Stimulated activated CD8-positive, alpha-beta memory T cell treated with anti-CD3 and anti-CD28 coated beads, Interleukin-12 subunit alpha, Interleukin-12 subunit beta, amount 100 ng/mL, for 4 hours (primary cell): ENCODE measurements at regions not wholly inside any gene's neighbourhood (a gene's known extent, or its start where the extent isn't known, plus 50 kb on each side); places are given as distances from the start of the nearest gene placed in this dataset.

Source experiments
- DNase-seq: peaks from one replicate; pipeline ENCODE4 v3.0.0-alpha.2; 2020; ENCODE audit warnings: low read depth

DNA sequence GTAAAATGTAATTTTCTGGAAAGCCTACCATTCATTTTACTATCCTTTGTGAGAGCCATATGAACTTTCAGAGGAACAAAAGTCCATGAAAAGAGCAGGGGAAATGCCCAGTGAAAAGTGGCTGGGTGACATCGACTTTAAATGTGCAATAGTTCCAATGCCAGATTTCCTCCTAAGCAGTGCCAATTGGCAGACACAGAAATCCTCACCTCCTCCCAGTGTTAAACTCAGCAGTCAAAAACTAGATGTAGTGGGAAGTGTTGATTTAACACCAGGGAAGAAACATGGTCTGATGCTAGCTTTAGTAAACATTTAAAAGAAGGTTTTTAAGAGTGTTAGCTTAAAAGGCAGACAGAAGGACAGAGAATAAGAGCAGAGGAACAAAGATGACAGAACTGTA, 2055.2 kb downstream of the MAT2B start:
- DNase-seq = no peak

DNA sequence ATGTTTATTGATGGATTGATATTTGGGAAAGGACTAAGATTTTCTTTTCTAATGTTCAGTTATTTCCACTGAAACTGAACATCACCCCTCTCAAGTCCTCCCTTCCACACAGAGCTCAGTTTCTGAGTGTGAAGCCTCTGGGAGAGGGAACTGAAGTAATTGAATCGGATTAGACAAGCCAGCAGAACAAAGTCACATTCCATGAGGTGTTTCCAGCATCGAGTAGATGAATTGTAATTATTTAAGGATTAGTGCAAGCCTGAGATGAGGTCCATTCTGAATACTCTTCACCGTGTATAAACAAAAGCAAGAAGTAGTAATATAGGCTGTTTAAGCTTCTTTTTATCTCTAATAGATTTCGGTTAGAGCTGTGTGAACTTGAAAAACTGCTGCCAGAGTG, 2060.5 kb downstream of the MAT2B start:
- no peak for DNase-seq

DNA sequence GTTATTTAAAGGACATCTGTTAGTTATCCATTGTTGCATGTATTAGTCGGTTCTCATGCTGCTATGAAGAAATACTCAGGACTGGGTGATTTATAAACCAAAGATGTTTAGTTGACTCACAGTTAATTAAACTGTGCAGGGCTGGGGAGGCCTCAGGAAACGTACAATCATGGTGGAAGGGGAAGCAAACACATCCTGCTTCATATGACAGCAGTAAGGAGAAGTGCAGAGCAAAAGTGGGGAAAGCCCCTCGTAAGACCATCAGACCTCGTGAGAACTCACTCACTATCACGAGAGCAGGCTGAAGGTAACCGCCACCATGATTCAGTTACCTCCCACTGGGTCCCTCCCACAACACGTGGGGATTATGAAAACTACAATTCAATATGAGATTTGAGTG, 2064.1 kb downstream of the MAT2B start:
- no peak for DNase-seq

DNA sequence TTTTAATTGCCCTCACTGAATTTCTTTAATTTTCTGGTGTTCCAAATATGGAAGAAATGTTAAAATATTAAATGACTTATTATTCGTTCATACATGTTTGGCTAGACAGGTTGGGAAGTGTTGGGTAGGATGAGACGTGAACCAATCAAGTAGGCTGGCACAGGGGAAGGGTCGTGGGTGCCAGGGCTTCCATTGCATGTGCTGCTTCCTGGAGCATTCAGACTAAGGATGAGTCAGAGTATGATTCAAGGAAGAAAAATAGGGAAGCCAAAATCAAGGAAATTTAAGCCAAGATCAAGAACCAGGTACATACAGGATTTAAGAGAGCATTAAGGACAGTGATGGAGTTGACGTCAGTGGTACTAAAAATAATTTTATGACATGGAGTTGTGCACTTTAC, 2068.0 kb downstream of the MAT2B start:
- no peak for DNase-seq

DNA sequence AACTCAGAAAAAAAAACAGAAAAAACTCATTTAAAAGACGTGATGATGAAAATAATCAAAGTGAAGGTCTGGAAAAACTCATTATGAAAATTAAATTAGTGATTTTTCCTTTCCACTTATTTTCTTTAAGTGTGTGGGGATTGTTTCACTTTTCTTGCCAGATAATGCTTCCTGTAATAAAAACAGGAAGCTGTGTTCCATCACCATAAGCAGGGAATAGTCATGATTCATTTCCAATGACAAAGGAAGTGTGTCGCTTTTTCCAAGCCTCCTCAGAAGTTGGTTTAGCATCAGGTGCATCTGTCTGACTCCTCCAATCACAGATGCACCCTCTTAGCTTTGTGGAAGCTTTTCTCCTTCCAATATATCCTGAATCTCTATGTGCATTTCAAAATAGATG, 2068.7 kb downstream of the MAT2B start:
- no peak for DNase-seq

DNA sequence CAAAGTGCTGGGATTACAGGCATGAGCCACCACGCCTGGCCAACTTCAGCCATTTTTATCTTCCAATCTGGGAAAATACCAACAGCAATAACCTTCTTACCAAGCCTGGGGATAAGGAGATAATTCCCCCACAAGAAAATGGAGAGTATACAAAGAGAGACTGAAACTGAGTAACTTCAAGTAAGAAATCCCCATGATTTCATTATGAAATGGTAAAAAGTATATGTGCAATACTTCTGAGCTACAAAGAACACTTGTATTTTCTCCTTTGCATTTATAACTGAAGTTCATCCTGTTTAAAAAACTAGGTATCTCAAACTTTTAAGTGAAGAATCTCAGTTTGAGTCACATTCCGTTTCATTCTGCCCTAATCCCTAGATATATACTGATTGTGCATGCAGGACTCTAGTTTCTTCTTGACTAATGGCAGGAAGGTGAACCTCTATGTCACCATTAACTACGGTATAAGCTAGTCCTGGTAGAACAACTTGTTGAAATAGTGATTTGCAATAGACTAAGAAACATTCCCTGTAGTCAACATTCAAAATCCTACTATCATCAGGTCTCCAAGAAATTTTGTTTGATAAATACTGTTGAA, 2071.4 kb downstream of the MAT2B start:
- DNase-seq = no peak

DNA sequence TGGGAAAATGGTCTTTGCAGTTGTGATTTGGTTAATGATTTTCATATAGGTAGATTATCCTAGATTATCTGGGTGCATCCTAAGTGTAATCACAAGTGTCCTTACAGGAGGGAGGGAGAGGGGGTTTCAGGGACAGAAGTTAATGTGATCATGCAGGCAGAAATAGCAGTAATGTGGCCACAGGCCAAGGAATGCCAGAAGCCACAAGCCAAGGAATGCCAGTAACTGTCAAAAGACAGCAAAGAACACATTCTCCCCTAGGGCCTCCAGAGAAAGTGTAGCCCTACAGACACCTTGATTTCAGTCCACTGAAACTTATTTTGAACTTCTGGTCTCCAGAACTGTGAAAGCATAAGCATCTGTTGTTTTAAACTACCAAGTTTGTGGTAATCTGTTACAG, 2074.5 kb downstream of the MAT2B start:
- no peak for DNase-seq

DNA sequence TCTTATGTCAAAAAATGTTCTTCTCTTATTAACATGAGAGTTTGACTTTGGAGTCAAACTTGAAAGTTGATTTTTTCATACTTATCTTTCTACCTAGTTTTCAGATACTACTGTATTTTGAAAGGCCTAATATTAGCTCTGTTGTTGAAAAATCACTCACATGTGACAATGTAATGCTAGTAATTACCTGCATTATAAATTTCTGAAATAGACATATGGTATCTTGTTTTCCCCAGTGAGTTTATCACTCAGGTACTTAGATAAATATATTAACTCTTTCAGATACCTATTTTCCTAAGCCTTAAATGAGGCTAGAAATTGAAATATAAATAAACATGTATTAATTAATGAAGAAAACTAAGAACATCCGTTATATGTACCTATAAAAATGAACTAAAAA, 2089.3 kb downstream of the MAT2B start:
- DNase-seq = no peak

DNA sequence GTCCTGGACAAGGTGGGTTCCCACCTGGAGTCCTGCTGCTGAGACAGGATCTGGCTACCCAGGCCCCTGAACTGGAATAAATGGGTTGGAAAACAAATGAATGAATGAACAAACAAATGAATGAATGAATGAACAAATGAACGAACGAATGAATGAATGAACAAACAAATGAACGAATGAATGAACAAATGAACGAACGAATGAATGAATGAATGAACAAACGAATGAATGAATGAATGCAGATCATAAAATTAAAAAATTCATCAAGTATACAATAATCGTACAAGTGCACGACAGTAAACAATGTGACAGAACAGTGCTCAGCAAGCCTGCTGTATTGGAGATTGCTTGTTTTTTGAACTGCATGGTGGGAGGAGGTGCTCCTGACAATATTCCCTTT, 2097.1 kb downstream of the MAT2B start:
- no peak for DNase-seq

DNA sequence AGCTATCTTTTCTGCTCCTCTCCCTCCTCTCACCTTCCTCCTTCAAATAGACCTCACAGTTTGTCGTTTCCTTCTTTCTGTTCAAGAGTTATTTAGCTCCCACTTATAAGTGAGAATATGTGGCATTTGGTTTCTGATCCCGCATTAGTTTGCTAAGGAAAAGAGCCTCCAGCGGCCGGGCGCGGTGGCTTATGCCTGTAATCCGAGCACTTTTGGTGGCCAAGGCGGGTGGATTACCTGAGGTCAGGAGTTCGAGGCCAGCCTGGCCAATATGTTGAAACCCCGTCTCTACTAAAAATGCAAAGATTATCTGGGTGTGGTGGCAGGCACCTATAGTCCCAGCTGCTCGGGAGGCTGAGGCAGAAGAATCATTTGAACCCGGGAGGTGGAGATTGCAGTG, 2101.6 kb downstream of the MAT2B start:
- DNase-seq = no peak

DNA sequence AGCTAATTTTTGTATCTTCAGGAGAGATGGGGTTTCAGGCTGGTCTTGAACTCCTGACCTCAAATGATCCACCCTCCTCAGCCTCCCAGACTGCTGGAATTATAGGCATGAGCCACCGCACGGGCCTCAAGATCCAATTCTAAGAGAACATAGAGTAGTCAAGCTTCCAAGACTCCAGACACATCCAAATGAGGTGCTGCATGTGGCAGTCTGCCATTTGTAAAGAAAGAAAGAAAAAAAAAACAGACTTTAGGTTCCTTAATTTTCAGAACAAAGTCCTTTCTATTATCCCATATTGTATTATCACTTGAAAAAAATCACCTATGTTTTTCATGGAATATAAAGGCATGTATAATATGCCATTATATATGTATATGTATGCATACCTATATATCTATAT, 2104.5 kb downstream of the MAT2B start:
- no peak for DNase-seq

DNA sequence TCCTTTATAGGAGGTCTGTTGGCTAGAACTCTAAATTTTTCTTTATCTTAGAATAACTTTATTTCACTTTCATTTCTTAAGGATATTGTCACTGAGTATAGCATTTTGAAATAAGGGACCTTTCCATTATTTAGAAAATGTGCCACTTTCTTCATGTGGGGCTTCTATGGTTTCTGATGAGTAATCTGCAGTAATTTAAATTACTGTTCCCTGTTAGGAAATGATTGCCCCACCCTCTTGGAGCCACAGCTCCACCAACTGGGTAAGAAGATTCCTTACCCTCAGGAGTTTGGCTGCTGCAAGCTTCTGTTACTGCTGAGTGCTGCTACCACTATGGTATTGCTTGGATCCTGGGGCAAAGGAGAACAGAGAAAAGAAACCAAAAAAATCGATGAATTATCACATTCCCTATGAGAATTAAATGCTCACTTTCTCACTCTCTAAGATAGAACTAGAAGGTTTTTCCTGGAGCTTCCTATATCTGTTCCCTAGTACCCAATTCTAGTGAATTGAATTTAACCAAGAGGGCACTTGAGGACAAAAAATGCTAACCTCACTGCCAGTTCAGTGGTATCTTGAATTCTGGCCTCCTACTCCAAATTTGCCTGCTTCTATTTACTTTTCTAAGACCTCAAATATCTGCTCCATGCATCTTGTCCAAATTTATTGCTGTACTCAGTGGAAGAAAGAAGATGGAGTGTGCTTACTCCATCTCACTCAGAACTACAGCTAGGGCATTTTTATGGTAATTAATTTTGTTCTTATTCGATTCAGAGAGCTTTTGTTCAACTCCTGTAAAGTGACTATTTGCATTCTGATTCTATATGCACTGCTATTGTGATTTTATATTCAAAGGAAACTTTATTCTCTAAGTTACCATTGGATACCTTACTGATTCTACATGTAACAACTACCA, 2111.3 kb downstream of the MAT2B start:
- no peak for DNase-seq

DNA sequence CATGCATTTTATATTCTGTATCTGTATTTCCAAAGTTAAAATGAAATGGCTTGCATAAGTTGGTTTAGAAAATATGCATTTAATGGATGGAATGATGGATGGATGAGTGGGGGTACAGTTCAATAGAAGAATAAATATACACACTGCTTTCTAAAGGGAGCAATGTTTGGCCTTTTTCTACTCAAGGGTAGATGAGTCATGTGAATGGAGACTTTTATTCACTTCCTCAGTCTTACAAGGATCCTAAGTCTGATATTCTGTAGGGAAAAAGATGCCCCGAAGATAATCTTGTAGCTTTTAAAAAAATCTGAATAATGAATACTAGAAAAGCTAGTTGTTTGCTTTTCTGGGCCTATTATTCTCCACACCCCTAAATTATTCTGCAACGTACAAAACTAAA, 2112.1 kb downstream of the MAT2B start:
- no peak for DNase-seq

DNA sequence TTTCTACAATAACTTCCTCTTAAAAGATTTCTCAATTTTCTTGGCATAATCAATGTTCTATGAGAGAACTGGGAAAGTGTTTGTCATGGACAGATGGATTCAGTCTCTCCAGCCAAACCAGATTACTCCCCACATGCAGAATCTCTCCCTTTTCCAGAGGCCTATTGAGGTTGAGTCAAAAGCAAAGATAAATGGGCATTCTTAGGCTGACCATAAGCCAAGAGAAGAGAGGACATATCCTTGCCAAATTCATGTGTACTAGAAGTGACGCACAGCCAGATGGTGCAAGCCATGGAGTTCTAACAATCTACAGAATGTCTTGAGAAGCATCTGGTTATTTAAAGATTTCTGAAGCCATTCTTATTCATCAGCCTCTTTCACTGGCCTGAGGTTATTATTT, 2115.0 kb downstream of the MAT2B start:
- DNase-seq = no peak

DNA sequence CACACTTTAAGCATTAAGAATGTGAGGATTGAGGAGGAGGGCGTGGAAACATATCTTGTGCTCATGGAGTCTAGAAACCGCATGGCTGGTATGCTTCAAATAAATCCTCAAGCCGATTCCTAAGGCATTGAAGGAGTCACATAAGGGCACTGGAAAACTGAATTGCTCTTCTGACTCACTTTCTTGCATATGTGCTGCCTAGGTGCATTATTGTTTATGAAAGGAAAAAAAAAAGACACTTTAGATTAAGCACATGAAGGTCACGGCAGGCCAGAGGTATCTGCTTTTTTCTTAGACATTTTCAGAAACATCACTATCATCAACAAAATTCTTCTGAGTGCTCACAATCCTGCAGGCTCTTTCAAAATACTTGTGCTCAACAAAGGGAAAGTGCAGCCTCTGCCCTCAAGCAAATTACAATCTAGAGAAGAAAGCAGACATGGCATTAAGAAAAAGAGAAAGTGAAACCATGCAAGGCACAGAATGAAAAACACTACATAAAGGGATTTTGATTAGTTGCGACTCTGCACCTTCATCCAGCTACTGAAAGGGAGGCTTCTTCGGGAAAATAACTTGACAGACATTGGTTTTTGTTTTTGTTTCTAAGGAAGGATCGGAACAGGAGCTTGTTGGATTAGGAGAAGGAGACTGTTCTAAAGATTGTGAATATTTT, 2117.6 kb downstream of the MAT2B start:
- no peak for DNase-seq

DNA sequence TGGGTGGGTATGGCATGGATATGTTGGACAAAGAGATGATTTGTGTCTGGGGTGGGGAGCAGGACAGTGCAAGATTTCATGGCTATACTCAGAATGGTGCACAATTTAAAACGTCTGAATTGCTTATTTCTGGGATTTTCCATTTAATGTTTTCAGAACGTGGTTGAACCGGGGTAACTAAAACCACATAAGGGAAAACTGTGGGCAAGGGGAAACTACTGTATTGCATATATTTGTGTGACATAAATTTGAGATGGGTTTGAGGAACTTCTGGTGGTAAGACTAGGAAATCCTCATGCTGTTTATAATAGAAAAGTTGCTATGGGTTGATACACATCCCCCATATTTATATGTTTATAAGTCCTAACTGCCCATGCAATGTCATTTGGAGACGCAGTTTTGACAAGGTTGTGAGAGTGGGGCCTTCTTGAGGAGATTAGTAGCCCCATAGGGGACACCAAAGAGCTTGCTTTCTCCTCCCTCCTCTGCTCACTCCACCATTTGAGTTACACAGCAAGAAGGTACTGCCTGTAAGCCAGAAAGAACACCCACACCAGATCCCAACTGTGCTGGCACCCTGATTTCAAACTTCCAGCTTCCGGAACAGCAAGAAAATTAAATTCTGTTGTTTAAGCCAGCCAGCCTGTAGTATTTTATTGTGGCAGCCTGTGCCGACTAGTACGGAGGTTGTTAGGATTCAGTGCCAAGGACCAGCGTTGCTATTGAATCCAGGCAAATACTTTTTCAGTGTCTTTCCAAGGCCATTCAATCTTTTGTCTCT, 2118.9 kb downstream of the MAT2B start:
- no peak for DNase-seq

DNA sequence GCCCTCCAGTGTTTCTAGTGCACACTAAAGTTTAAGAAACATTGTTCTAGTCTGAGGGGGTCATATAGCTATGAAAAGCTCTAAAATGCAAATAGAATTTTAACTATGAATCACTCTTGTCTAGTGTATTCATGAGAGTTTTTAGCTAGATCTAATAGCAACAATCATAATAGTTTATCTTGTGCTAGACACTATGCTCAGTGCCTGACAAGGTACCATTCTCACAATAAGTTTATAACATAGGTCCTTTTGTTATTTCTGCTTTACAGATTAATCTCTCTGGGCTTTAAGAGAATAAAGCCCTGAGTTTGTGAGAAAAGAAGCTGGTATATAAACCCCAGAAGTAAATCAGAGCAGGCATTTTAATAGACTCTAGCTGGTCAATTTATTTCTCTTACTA, 2120.7 kb downstream of the MAT2B start:
- DNase-seq = no peak

DNA sequence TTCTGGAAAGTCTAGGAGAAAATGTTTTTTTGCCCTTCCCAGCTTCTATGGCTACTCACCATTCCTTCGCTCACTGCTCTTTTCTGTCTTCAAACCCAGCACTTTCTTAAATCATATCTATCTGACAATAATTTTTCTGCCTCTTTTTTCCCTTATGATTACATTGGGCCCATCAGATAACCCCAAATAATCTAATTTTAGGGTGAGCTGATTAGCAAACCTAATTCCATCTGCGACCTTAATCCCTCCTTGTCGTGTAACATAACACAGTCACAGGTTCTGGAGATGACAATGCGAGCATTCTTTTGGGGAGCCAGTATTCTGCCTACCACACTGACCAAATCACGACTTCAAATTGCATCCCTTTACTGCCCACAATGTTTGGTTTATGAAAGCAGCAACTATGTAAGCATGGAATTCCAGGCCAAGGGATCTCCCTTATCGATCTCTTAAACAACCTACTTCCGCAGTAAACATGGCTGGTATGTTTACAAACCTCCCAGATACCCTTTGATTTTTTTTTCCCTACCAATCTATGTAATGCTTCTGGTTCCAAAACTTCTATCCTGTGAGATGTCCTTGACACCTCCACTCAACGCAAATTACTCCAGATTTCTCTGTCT, 2122.2 kb downstream of the MAT2B start:
- no peak for DNase-seq

DNA sequence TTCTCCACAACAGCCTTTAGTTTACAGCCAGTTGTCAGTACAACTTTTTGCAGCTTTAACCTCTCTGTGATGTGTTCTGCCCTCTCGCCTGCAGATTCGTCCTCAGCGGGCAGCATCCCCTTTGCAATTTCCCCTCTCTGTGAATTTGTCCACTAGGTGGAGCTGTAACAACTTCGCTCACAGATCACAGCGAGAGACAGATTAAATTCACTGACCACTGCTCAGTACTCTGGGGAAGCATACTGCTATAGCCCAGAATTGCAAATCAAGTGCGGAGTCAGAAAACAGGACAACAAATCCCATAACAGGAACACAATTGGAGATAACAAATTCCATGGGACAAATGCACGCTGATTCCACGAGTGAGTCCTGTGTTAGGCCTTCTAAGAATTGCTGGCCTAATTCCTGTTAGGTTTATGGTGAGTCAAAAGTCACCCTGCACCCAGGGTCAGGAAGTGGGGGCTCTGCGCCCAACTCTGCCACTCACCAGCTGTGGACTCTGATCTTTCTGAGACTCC, 2124.9 kb downstream of the MAT2B start:
- DNase-seq = no peak

DNA sequence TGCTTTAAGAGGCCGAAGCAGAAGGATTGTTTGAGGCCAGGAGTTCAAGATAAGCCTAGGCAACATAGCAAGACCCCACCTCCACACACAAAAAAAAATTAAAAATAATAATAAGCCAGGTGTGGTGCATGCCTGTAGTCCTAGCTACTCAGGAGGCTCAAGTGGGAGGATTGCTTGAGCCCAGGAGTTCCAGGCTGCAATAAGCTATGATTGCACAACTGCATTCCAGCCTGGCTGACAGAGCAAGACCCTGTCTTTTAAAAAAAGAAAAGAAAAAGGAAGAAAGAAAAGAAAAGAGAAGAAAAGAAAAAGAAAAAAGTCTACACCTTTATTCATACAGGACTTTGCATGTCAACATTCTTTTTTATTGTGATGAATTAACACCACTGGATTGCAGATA, 2125.8 kb downstream of the MAT2B start:
- no peak for DNase-seq

DNA sequence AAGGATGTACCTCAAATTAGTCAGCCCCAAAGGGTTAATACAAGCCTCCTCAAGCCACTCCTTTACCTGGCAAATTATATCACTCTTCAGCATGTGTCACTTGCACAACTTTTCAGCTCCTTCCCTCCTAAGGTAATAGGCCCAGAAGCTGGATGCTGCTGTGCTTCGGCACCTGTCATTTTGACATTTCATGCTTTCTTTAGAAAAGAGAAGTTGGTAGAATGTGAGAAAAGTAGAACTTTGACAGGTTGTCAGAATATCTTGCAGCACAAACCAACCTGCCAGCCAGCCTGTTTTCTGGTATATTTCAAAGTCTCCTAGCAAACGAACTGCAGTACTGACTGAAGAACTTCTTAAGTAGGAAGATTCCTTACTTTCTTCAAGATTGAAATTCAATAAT, 2136.9 kb downstream of the MAT2B start:
- DNase-seq = no peak
